Upper lobe of right lung (tissue), 1 donor: ENCODE measurements at regions not wholly inside any gene's neighbourhood (a gene's known extent, or its start where the extent isn't known, plus 50 kb on each side); places are given as distances from the start of the nearest gene placed in this dataset.

Experiments used
- ATAC-seq: fragments of 200-7000 bp; cut with Tn5 transposase; one replicate; pipeline ENCODE4 v1.9.1; 2020; ENCODE audit warnings: mild to moderate bottlenecking, moderate library complexity
- DNase-seq: peaks from one replicate; pipeline ENCODE4 v3.0.0-alpha.2; 2020
- H3K27ac ChIP-seq: fragments of 200-600 bp; one replicate; pipeline ENCODE4 v1.8.0; 2022
- H3K27me3 ChIP-seq: fragments of 200-600 bp; one replicate; pipeline ENCODE4 v1.8.0; 2022; ENCODE audit warnings: mild to moderate bottlenecking
- H3K36me3 ChIP-seq: fragments of 200-600 bp; one replicate; pipeline ENCODE4 v1.8.0; 2022
- H3K4me1 ChIP-seq: fragments of 200-600 bp; one replicate; pipeline ENCODE4 v1.8.0; 2022
- H3K4me3 ChIP-seq: fragments of 200-600 bp; one replicate; pipeline ENCODE4 v1.8.0; 2022; ENCODE audit warnings: mild to moderate bottlenecking
- H3K9me3 ChIP-seq: fragments of 200-600 bp; one replicate; pipeline ENCODE4 v1.8.0; 2022
- CTCF ChIP-seq: fragments of 200-600 bp; IDR thresholded peaks from one replicate; pipeline ENCODE4 v1.8.0; 2022; ENCODE audit warnings: antibody characterized with exemption
- intact Hi-C: fragments of 100-400 bp; cut with DNase I; formaldehyde crosslinking; loops from one replicate; pipeline ENCODE4 v1.11.0; 2022
- donor health status: DM: no; HTN: yes; CAD: no; lungs with severe emphysema.

DNA sequence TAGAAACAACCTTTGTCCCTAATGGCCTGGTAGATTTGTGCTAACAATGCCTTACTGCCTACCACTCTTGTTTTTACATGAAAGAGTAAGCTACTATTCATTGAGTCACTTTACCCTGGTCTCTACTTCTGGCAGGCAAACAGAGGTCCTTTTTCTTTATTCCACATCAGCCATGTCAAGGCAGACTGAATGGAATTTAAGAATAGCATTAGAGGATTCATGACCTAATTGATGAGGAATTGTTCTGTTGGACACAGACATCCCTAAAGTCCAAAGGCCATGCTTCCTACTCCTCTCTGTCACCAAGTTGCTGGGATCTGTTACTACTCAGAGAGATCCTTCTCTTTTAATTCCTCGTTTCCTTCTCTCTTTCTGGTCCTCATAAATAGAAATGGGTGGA, 229.1 kb upstream of the ZP4 start:
- no peaks in the 10 kb centered on the region for H3K9me3 ChIP-seq
- no peak for TF ChIP-seq CTCF
- H3K36me3 ChIP-seq = no peaks in the 10 kb centered on the region
- DNase-seq (no peak), ATAC-seq (no peak)
- H3K4me3 ChIP-seq = no peak overlapping the region
- H3K4me1 ChIP-seq = no peaks in the 10 kb centered on the region
- H3K27me3 ChIP-seq = no peaks in the 10 kb centered on the region
- intact Hi-C loops = no loop called here
- no peak overlapping the region for H3K27ac ChIP-seq

DNA sequence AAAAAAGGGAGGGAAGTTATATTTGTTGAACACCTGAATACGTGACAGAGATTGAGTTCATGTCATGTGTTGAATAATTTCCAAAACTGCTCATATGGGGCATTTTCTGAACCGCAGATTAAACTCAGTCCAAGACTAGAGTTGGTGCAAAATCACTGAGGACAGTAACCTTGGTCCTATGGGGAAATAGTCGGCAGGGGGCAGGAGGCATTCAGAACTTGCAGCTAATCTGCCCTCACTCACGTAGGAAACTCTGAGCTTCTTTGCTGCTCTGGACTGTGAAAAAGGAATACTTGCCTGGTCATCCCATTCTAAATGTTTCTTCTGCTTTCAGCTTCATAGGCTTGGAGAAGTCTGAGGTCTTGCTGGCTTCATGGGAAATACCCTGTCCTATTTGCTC, 228.3 kb upstream of the ZP4 start:
- no peak for TF ChIP-seq CTCF
- no peak overlapping the region for H3K4me3 ChIP-seq
- no peaks in the 10 kb centered on the region for H3K27me3 ChIP-seq
- intact Hi-C loops = no loop called here
- no peaks in the 10 kb centered on the region for H3K36me3 ChIP-seq
- no peak overlapping the region for H3K27ac ChIP-seq
- H3K4me1 ChIP-seq = no peaks in the 10 kb centered on the region
- no peak for DNase-seq
- no peak for ATAC-seq
- H3K9me3 ChIP-seq = no peaks in the 10 kb centered on the region

GRCh38 chr1:238115852-238116251, 225.1 kb upstream of the ZP4 start:
- DNase-seq (no peak), ATAC-seq (no peak)
- no peak for TF ChIP-seq CTCF
- intact Hi-C loops = no loop called here
- no peak overlapping the region for H3K27ac ChIP-seq
- no peaks in the 10 kb centered on the region for H3K36me3 ChIP-seq
- H3K9me3 ChIP-seq = no peaks in the 10 kb centered on the region
- H3K27me3 ChIP-seq = no peaks in the 10 kb centered on the region
- no peak overlapping the region for H3K4me3 ChIP-seq
- H3K4me1 ChIP-seq = no peaks in the 10 kb centered on the region

- Histone ChIP-seq H3K4me3 (no peak overlapping the region), H3K27ac (no peak overlapping the region), H3K4me1 (no peaks in the 10 kb centered on the region), H3K9me3 (no peaks in the 10 kb centered on the region), H3K36me3 (no peaks in the 10 kb centered on the region), H3K27me3 (no peaks in the 10 kb centered on the region)
- DNase-seq (no peak), ATAC-seq (no peak)
- intact Hi-C loops = no loop called here
- no peak for TF ChIP-seq CTCF
Observed at GRCh38 chr1:238112952-238113621, 222.4 kb upstream of the ZP4 start.

- DNase-seq (no peak), ATAC-seq (no peak)
- H3K4me3 ChIP-seq = no peak overlapping the region
- H3K9me3 ChIP-seq = no peaks in the 10 kb centered on the region
- no peaks in the 10 kb centered on the region for H3K27me3 ChIP-seq
- no peaks in the 10 kb centered on the region for H3K36me3 ChIP-seq
- H3K27ac ChIP-seq = no peak overlapping the region
- intact Hi-C loops = no loop called here
- no peaks in the 10 kb centered on the region for H3K4me1 ChIP-seq
- no peak for TF ChIP-seq CTCF
Observed at GRCh38 chr1:238111516-238111915, 220.8 kb upstream of the ZP4 start.

GRCh38 chr1:238111081-238111480, 220.4 kb upstream of the ZP4 start:
- no peaks in the 10 kb centered on the region for H3K4me1 ChIP-seq
- H3K27ac ChIP-seq = no peak overlapping the region
- H3K4me3 ChIP-seq = no peak overlapping the region
- no peaks in the 10 kb centered on the region for H3K27me3 ChIP-seq
- ATAC-seq = no peak
- no peaks in the 10 kb centered on the region for H3K36me3 ChIP-seq
- intact Hi-C loops = no loop called here
- TF ChIP-seq CTCF = no peak
- no peaks in the 10 kb centered on the region for H3K9me3 ChIP-seq
- no peak for DNase-seq
